SK-N-SH treated with all-trans-retinoic acid at 6 μM for 48 hours (cell line): ENCODE measurements at regions not wholly inside any gene's neighbourhood (a gene's known extent, or its start where the extent isn't known, plus 50 kb on each side); places are given as distances from the start of the nearest gene placed in this dataset.

Experiments used
- ATAC-seq: fragments of 200-7000 bp; cut with Tn5 transposase; 3 replicates; pipeline ENCODE4 v1.9.1; 2020; ENCODE audit warnings: mild to moderate bottlenecking, moderate library complexity
- ARNTL ChIP-seq: fragments of 450-650 bp; formaldehyde crosslinking; IDR thresholded peaks from 2 replicates; pipeline ENCODE4 v1.5.0; 2020; ENCODE audit warnings: low read depth, mild to moderate bottlenecking, moderate library complexity, borderline replicate concordance
- CREB5 ChIP-seq: fragments of 250-450 bp; sonication (Bioruptor Pico); IDR thresholded peaks from 2 replicates; pipeline ENCODE4 v1.5.1; 2020; ENCODE audit warnings: low read depth, mild to moderate bottlenecking, moderate library complexity
- CSDC2 ChIP-seq: fragments of 250-450 bp; sonication (Bioruptor Pico); IDR thresholded peaks from 2 replicates; pipeline ENCODE4 v1.5.0; 2020; ENCODE audit warnings: mild to moderate bottlenecking, moderate library complexity
- CSRNP3 ChIP-seq: fragments of 250-450 bp; sonication (Bioruptor Pico); IDR thresholded peaks from 2 replicates; pipeline ENCODE4 v1.5.1; 2021; ENCODE audit warnings: mild to moderate bottlenecking, moderate library complexity
- ESRRG ChIP-seq: fragments of 250-450 bp; sonication (Bioruptor Pico); IDR thresholded peaks from 2 replicates; pipeline ENCODE4 v1.6.1; 2021; ENCODE audit warnings: mild to moderate bottlenecking
- GLIS3 ChIP-seq: fragments of 250-450 bp; sonication (Bioruptor Pico); IDR thresholded peaks from 2 replicates; pipeline ENCODE4 v1.5.0; 2020; ENCODE audit warnings: mild to moderate bottlenecking, moderate library complexity
- OSR1 ChIP-seq: fragments of 250-450 bp; sonication (Bioruptor Pico); IDR thresholded peaks from 2 replicates; pipeline ENCODE4 v1.8.0; 2022; ENCODE audit warnings: moderate library complexity, mild to moderate bottlenecking, inconsistent platforms
- PATZ1 ChIP-seq: fragments of 250-450 bp; sonication (Bioruptor Pico); IDR thresholded peaks from 2 replicates; pipeline ENCODE4 v1.8.0; 2020; ENCODE audit warnings: mild to moderate bottlenecking, moderate library complexity, borderline replicate concordance
- POU6F1 ChIP-seq: fragments of 250-450 bp; sonication (Bioruptor Pico); IDR thresholded peaks from 2 replicates; pipeline ENCODE4 v1.8.0; 2021; ENCODE audit warnings: low read depth, mild to moderate bottlenecking, moderate library complexity, borderline replicate concordance
- PPARA ChIP-seq: fragments of 250-450 bp; sonication (Bioruptor Pico); IDR thresholded peaks from 2 replicates; pipeline ENCODE4 v1.5.0; 2020; ENCODE audit warnings: mild to moderate bottlenecking, borderline replicate concordance
- RARB ChIP-seq: fragments of 250-450 bp; sonication (Bioruptor Pico); IDR thresholded peaks from 2 replicates; pipeline ENCODE4 v1.8.0; 2021; ENCODE audit warnings: mild to moderate bottlenecking, moderate library complexity
- SNAI2 ChIP-seq: fragments of 250-450 bp; sonication (Bioruptor Pico); IDR thresholded peaks from 2 replicates; pipeline ENCODE4 v1.5.0; 2020; ENCODE audit warnings: mild to moderate bottlenecking, moderate library complexity
- TCF4 ChIP-seq: fragments of 250-450 bp; sonication (Bioruptor Pico); IDR thresholded peaks from 2 replicates; pipeline ENCODE4 v1.8.0; 2021; ENCODE audit warnings: mild to moderate bottlenecking, moderate library complexity, borderline replicate concordance
- TOX ChIP-seq: fragments of 250-450 bp; sonication (Bioruptor Pico); IDR thresholded peaks from 2 replicates; pipeline ENCODE4 v1.8.0; 2021; ENCODE audit warnings: mild to moderate bottlenecking, moderate library complexity, borderline replicate concordance
- TSHZ2 ChIP-seq: fragments of 250-450 bp; sonication (Bioruptor Pico); IDR thresholded peaks from 2 replicates; pipeline ENCODE4 v1.5.0; 2020; ENCODE audit warnings: mild to moderate bottlenecking, moderate library complexity
- ZC3H10 ChIP-seq: fragments of 250-450 bp; sonication (Bioruptor Pico); IDR thresholded peaks from 2 replicates; pipeline ENCODE4 v1.5.1; 2021; ENCODE audit warnings: mild to moderate bottlenecking, moderate library complexity
- ZFP3 ChIP-seq: fragments of 250-450 bp; sonication (Bioruptor Pico); IDR thresholded peaks from 2 replicates; pipeline ENCODE4 v1.5.0; 2020; ENCODE audit warnings: mild to moderate bottlenecking, moderate library complexity
- ZFP30 ChIP-seq: fragments of 450-650 bp; formaldehyde crosslinking; IDR thresholded peaks from 2 replicates; pipeline ENCODE4 v1.5.0; 2022; ENCODE audit warnings: mild to moderate bottlenecking, moderate library complexity
- ZNF565 ChIP-seq: fragments of 450-650 bp; formaldehyde crosslinking; conservative IDR thresholded peaks from 2 replicates; pipeline ENCODE4 v1.5.0; 2020; ENCODE audit warnings: low read depth, mild to moderate bottlenecking, moderate library complexity
- ZNF70 ChIP-seq: fragments of 450-650 bp; formaldehyde crosslinking; IDR thresholded peaks from 2 replicates; pipeline ENCODE4 v1.5.0; 2020; ENCODE audit warnings: mild to moderate bottlenecking, moderate library complexity
- ZNF8 ChIP-seq: fragments of 450-650 bp; formaldehyde crosslinking; IDR thresholded peaks from 2 replicates; pipeline ENCODE4 v1.5.0; 2020; ENCODE audit warnings: mild to moderate bottlenecking, moderate library complexity

GRCh38 chr1:81509594-81509993 lies 291.1 kb upstream of the ADGRL2 start:
- TF ChIP-seq PPARA (no peak), CREB5 (CRISPR knock-in tag) (no peak), ESRRG (CRISPR knock-in tag) (no peak), ZNF565 (no peak), ZFP3 (CRISPR knock-in tag) (no peak), CSDC2 (CRISPR knock-in tag) (no peak), SNAI2 (CRISPR knock-in tag) (no peak)

GRCh38 chr1:81506699-81507098 lies 294.0 kb upstream of the ADGRL2 start:
- TF ChIP-seq ZNF8 (CRISPR knock-in tag) = no peak
- TF ChIP-seq TOX (CRISPR knock-in tag) = no peak
- TF ChIP-seq CREB5 (CRISPR knock-in tag) = no peak
- no peak for TF ChIP-seq TSHZ2 (CRISPR knock-in tag)
- TF ChIP-seq SNAI2 (CRISPR knock-in tag) = no peak
- no peak for TF ChIP-seq POU6F1 (CRISPR knock-in tag)
- no peak for TF ChIP-seq ARNTL (CRISPR knock-in tag)
- TF ChIP-seq RARB (CRISPR knock-in tag) = no peak
- no peak for TF ChIP-seq GLIS3 (CRISPR knock-in tag)
- TF ChIP-seq ZFP3 (CRISPR knock-in tag) = no peak
- no peak for TF ChIP-seq PPARA
- TF ChIP-seq CSDC2 (CRISPR knock-in tag) = no peak
- no peak for TF ChIP-seq TCF4 (CRISPR knock-in tag)
- no peak for TF ChIP-seq OSR1
- TF ChIP-seq CSRNP3 (CRISPR knock-in tag) = no peak
- no peak for TF ChIP-seq ZC3H10
- no peak for TF ChIP-seq ZFP30
- no peak for TF ChIP-seq PATZ1
- TF ChIP-seq ZNF70 (CRISPR knock-in tag) = no peak
- no peak for ATAC-seq

More at GRCh38 chr1:81509594-81509993, 291.1 kb upstream of the ADGRL2 start:
- ATAC-seq = no peak

- no peak for ATAC-seq
- TF ChIP-seq ZFP30 = no peak
- no peak for TF ChIP-seq ZNF70 (CRISPR knock-in tag)
- no peak for TF ChIP-seq CREB5 (CRISPR knock-in tag)
- TF ChIP-seq CSRNP3 (CRISPR knock-in tag) = no peak
- TF ChIP-seq ESRRG (CRISPR knock-in tag) = no peak
- no peak for TF ChIP-seq ZNF8 (CRISPR knock-in tag)
- no peak for TF ChIP-seq ARNTL (CRISPR knock-in tag)
- no peak for TF ChIP-seq ZFP3 (CRISPR knock-in tag)
- no peak for TF ChIP-seq TSHZ2 (CRISPR knock-in tag)
- no peak for TF ChIP-seq PPARA
- no peak for TF ChIP-seq CSDC2 (CRISPR knock-in tag)
Measured at GRCh38 chr1:81505831-81506230, 294.9 kb upstream of the ADGRL2 start.
